HepG2 (cell line): ENCODE measurements at regions not wholly inside any gene's neighbourhood (a gene's known extent, or its start where the extent isn't known, plus 50 kb on each side); places are given as distances from the start of the nearest gene placed in this dataset.

Experiments used
- HMG20B ChIP-seq: conservative IDR thresholded peaks from 2 replicates; pipeline ENCODE4 v1.6.1; 2016; ENCODE audit warnings: missing genetic modification reagents, missing compliant biosample characterization
- KDM5A ChIP-seq: fragments of 200-600 bp; sonication (generic); IDR thresholded peaks from 2 replicates; pipeline ENCODE4 v1.7.0; 2018; ENCODE audit warnings: antibody characterized with exemption, mild to moderate bottlenecking, low read length, borderline replicate concordance
- KLF12 ChIP-seq: sonication (generic); formaldehyde crosslinking; IDR thresholded peaks from 2 replicates; pipeline ENCODE4 v1.4.0; 2020; ENCODE audit warnings: missing genetic modification reagents, borderline replicate concordance
- ZHX1 ChIP-seq: sonication (generic); formaldehyde crosslinking; IDR thresholded peaks from 2 replicates; pipeline ENCODE4 v1.8.1; 2022; ENCODE audit warnings: low read depth, mild to moderate bottlenecking, missing genetic modification reagents

- TF ChIP-seq ZHX1 (CRISPR knock-in tag) = no peak
- TF ChIP-seq KDM5A = no peak
- no peak for TF ChIP-seq HMG20B
- no peak for TF ChIP-seq KLF12 (CRISPR knock-in tag)
These were observed 74.7 kb upstream of the SNRK start for GRCh38 chr3:43211681-43212080.
